GM19463 (cell line): ENCODE measurements at regions not wholly inside any gene's neighbourhood (a gene's known extent, or its start where the extent isn't known, plus 50 kb on each side); places are given as distances from the start of the nearest gene placed in this dataset.

Source experiments
- ATAC-seq: cut with Tn5 transposase; IDR thresholded peaks from one replicate; pipeline ENCODE4 v1.9.1; 2021; ENCODE audit warnings: mild to moderate bottlenecking, moderate library complexity; ENCODE audit not compliant: unreplicated experiment

DNA sequence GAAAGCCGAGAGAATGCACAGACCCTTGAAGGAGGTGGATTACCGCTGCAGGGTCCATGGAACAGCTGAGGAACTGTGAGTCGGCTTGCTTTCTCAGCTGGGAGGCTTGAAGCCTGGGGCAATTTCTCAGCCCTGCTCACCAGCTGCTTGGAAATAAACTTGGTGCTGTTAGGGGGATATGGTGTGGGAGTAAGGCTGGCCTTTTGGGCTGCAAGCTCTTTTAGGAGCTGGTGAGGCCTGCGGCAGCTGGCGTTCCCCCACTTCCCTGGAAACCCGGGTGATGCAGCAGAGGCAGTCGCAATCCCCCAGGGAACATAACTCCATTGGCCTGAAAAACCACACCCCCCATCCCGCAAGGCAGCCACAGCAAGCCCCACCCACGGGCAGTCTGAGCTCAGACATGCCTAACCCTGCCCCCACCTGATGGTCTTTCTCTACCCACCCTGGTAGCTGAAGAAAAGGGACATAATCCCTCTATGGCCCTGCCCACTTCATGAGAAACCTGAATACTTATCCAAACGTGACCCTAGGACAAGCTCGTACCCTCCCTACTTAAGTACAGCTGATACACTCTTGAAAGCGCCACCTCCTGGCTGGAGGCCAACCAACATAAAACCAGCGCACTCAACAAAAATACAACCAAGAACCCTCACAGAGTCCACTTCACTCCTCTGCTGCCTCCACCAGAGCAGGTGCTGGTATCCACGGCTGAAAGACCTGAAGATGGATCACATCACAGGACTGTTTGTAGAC, 1995.8 kb downstream of the NCAM2 start:
- no peak for ATAC-seq

DNA sequence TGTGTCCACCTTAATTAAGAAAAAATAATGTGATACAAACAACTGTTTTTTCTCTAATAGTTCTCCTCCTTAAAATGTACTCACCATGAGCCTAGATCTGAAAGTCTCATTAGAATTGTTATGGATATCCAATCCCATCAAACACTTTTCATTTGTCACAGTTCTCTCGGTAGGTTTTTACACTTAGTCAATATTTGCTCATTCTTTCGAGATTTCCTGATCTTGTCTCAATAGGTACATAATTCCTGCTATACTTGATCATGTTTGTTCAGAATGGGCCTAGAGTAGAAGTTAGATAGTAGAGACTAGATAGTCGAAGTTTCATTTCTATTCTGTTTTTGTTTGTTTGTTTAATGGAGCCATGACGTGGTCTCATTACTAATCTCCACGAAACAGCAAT, 2005.7 kb downstream of the NCAM2 start:
- ATAC-seq: no peak

DNA sequence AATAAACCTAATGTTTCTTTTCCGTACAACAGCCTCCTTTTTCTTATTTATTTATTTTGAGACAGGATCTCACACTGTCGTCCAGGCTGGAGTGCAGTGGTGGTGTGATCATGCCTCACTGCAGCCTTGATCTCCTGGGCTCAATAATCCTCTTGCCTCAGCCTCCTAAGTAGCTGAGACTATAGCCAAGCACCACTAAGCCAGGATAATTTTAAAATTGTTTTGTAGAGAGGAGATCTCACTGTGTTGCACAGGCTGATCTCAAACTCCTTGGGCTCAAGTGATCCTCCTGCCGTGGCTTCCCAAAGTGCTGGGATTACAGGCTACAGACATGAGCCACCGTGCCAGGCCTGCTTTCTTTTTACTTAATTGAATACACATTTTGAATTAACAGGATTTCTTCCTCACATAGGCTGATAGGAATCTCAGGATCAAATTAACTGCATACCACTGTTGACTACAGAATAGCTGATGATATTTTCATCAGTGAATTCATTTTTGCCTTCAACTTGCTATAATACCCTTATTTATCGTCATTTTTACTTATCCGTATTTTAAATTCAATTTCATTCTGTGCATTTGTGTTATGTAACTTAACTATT, 2010.5 kb downstream of the NCAM2 start:
- no peak for ATAC-seq

DNA sequence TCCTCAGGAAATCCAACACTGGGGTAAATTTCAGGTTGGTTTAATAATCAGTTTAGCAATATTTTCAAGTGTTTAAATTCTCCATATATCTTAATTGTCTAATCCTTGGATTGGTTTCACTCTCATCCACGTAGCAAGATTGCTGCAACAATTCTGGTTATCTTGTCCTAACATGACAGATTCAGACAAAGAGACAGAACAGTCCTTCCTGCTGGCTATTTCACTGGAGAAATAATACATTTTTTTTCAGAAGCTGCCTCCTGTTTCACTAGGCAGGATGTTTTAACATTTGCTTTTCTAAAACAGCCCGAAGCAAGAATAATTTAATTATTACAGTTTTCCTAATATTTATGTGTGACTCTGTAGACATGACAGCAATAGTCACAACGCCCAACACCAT, 2011.2 kb downstream of the NCAM2 start:
- no peak for ATAC-seq

DNA sequence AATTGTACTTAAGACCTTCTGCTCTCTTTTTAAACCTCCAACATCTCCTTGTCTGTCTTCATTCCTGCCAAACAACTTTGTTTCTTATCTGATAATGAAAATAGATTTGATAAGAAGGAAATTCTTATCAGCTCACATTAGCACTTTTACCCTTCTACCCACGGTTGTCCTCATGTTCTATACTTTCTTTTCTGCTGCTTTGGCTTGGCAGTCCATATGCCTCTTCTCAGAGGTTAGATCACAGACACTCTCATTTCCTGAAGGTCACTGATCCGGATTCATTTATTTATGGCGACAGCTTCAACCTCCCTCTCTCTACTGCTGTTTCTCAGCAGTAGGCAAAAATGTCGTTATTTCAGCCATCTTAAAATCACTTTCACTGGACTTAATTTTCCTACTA, 2015.8 kb downstream of the NCAM2 start:
- ATAC-seq: no peak

DNA sequence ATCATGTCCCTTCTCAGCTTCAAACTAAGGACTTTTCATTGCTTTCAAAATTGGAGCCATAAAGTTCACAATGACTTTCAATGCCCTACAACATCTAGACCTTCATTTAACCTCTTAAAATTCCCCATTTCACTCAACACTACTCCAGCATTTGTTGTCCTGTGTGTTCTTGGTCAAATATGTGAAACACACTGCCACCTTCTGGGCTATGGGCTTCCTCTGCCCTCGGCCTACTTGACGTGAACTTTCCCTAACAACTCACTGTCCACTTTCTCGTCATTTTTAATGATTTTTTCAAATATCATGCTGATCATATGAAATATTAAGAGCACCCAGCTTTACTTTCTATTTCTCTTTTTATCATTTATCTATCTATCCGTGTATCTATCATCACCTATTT, 2018.4 kb downstream of the NCAM2 start:
- no peak for ATAC-seq

DNA sequence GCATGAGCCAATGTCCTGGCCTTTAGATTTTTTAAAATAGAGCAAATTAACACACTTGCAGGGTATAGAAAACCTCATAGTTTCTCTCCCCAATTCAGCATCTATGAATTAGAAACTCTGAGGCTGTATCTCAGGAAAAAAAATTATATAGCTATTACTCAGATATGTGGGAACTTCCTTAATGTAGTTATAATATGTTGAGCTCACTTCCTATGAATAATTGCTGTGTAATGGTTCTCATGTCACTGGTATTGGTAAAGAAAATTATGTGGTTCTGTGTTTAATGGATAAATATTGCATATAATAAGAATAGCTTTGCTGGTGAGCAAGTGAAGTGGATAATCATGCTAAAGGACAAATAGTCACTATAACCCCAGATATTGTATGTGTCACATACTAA, 2019.8 kb downstream of the NCAM2 start:
- ATAC-seq: no peak

DNA sequence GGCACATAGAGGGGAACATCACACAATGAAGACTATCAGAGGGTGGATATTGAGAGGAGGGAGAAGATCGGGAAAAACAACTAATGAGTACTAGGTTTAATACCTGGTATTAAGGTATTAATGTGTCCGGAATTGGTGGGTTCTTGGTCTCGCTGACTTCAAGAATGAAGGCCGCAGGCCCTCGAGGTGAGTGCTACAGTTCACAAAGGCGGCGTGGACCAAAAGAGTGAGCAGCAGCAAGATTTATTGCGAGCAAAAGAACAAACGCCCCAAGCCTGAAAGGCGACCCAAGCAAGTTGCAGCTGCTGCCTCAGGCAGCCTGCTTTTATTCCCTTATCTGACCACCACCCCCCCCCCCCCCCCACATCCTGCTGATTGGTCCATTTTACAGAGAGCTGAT, 2022.8 kb downstream of the NCAM2 start:
- ATAC-seq: no peak

DNA sequence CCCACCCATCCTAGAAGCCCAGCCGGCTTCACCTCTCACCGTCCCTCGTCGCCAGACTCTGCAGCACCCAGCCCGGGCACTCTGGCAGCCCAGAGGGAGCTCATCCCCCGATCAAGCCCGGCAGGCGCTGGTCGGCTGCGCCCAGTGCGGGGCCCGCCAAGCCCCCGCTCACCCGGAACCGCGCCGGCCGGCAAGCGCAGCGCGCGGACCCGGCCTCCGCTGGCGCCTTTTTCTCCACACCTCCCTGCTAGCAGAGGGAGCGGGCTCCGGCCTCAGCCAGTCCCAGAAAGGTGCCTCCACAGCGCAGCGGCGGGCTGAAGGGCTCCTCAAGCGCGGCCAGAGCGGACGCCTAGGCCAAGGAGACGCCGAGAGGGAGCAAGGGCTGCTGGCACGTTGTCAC, 2023.3 kb downstream of the NCAM2 start:
- ATAC-seq: no peak

DNA sequence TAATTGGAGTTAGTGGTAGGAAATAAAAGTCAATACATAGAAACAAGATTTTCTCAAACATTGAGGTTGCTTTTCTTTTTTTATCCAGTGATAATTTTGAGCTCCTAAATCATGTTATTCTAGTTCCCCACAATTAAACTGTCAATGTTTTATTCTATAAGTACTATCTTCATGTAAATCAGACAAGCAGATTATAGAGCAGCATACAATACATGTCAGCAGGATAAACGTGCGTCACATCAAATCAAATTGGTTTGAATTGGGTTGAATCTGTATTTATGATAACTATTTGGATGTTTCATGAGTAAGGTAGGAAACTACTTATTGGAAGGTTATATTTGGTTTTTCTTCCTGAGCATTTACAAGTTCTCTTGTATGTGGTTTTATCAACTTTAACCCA, 2028.7 kb downstream of the NCAM2 start:
- ATAC-seq: no peak

DNA sequence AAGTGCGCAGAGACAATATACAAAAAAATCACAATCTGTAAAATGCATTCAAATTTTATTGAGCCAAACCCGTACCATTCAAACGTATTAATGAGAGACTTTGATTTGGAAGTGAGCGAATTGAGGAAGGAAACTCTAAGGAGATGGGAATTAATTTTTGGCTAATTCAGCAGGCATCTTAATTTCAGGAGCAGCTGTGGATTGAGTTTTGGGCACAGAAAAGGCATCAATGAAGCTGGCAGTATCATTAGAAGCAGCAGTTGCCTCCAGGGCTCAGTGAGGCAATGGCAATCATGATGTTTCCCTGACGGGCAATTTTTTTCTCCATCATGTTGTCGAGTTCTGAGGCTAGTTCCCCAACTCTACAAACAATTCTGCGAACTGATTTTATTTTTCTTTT, 2041.6 kb downstream of the NCAM2 start:
- no peak for ATAC-seq

DNA sequence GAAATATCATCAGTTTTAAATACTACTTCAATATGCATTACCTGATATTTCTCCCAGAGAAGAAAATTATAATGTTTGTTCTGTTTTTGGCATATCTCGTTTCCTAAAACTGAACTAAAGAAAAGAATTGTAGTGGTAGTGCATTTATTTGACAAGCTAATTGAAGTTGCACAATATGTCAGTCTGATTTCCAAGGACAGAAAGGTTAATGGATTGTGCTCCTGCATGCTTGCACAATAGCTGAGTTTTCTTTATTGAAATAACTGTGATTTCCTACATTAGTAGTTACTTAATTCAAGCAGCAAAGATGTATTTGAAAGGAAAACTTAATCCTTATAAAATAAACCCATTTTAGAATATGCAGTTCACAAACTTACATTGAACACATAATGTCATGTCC, 2047.7 kb downstream of the NCAM2 start:
- no peak for ATAC-seq

DNA sequence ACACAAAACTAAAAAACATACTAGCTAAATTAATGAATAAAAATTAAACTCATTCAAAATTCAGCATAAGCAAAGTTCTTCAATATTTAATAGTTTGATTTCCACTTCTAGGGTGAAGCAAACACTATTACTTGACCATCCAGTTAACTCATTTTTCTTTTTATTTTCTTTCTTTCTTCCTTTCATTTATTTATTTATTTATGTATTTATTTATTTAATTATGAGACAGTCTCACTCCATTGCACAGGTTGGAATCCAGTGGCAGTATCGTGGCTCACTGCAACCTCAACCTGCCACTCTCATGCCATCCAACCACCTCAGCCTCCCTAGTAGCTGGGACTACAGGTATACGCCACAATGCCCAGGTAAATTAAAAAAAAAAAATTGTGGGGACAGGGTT, 2069.5 kb downstream of the NCAM2 start:
- no peak for ATAC-seq

DNA sequence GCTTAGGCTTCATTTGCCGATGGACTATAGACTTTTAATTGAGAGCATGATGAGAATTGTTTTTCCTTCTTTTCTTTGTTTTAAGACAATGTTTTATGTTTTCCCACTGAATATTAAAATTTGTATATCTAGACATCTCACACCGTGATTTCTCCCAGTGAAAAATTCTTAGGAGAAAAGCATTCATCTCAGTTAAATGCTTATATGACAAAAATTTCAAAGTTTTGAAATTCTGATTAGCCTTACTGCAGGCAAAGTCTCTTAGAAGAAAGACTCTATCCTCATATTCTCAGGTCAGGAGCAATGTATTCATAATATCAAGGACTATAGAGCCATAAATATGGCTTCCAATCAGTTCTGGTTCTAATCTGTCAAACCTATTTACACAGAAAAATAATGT, 2085.0 kb downstream of the NCAM2 start:
- no peak for ATAC-seq

DNA sequence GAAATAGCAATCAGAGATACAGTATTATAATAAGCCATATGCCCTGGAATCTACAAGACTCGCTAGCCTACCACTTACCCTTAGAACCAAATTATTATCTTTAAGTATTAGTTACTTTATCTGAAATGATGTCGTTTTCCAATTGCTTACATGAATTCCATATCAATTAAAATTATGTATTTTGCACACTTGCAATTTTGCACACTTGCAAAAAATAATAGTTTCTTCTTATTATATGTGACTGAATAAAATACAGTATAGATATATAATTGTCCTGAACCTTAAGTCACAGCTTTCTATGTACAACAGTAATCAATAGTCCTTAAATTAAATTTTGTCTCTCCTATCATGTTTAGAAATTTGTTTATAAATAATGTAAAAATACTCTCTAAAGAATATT, 2095.1 kb downstream of the NCAM2 start:
- no peak for ATAC-seq

DNA sequence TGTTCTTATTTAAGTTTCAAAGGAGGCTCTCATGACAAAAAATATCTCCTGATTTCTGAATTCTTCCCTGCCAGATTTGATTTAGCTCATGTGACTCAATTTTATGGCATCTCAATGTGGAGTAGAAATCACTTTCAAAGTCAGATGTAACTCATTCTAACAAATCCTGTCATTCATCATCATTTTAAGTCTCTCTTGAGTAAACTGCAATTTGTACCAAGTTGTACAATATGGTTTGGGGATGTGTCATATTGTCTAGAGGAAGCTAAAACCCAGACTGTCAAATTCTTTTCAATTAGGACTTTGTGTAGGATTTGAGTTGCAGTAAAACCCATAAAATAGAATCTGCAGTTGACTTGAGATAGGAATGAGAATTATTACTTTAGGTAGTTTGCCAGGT, 2101.0 kb downstream of the NCAM2 start:
- ATAC-seq: no peak

DNA sequence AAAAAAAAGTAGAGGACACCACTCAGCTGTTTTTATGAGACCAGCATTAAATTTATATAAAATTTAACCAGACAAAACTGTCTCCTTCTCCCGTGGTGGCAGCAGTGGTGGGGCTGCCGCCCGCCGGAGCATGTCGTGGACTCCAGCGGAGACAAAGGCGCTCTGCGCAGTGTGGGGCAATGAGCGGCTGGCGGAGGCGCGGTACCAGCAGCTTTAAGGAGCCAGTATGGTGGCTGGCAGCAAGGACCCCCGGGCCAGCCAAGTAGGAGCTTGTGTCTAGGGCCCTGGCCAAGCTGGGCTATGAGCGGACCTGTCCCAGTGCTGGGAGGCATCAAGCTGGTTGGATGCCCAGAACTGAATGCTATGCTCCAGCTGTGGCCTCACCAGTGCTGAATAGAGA, 2102.9 kb downstream of the NCAM2 start:
- no peak for ATAC-seq

DNA sequence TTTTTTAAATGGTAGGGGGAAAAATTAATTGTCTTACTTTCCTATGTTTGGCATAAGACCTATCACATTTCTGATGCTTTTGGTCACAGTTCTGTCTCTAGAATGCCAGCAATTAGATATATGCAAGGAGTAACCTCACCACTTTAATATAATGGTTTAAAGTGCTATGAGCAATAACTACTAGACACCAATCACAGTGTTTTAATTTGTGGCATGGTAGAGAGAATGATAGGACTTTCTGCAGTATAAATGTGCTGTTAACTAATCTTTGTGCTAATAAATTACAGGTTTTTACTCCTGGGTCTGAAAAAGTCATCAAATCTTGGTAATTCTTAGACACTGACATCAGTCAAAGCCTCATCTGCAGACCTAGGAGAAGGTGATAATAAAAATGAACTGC, 2110.3 kb downstream of the NCAM2 start:
- no peak for ATAC-seq

DNA sequence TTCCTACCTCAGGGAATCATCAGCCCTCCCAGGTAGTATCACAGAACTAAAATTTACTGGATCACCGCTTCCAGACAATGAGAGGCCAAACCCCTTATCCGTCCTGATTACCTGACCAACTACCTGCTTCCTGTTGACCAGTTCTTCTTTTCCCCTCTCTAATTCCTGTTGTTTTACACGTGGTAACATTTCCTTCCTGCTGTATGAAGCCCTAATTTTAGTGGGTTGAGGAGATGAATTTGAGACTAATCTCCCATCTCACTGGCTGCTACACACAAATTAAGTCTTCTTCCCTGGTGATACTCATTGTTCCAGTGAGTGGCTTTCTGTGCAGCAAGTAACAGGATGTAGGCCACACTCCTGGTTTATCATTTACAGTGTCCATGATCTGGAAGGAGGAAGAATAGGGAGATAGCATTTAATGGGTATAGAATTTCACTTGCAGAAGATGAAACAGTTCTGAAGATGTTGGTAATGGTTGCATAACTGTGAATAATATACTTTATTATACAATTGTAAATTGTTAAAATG, 2112.9 kb downstream of the NCAM2 start:
- no peak for ATAC-seq

DNA sequence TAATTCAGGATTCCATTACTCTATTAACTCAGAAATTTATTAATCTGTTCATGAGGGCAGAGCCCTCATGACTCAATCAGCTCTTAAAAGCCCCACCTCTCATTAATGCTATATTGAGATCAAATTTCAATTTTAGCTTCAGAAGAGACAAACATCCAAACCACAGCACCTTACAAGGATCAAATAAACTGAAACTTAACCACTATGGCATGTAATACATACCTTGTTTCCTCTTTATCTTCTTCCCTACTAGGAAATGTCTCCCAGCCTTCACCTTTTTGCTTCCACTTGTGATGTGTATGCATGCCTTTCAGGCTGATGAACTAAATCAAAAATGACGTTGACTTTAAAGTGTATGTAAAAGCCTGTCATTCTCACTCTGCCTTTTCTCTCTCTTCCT, 2121.3 kb downstream of the NCAM2 start:
- ATAC-seq: no peak

DNA sequence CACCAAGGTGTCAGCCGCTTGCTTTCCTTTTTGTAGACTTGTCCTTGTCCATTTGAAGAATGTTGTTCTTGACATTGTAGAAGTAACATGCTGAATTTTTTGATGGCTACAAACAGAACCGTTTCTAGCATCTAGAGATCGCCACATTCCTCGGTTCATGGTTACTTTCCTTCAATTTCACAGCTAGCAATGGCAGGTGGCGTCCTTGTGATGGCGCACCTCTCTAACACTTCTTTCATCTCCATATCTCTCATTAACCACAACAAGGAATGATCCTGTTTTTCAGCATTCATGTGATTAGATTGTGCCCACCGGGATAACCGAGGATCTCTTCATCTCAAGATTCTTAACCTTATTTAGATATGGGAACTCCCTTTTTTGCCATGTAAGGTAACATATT, 2129.8 kb downstream of the NCAM2 start:
- no peak for ATAC-seq

DNA sequence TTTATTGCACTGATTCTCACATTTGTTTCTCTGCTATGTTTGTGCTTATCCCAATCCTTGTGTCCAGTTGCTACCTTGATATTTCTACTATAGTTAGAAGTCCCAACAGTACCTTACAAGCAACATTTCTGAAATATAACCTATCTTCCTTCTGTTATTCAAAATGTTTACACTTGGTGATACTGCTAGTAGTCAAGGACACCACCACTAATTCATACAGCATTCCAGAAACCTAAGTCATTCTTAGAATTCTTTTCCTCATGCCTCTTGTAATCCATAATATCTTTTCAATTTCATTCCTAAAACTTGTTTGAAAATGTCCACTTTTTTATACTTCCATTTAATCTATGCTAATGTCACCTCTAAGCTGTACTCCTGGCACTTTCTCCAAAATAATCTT, 2132.1 kb downstream of the NCAM2 start:
- no peak for ATAC-seq

DNA sequence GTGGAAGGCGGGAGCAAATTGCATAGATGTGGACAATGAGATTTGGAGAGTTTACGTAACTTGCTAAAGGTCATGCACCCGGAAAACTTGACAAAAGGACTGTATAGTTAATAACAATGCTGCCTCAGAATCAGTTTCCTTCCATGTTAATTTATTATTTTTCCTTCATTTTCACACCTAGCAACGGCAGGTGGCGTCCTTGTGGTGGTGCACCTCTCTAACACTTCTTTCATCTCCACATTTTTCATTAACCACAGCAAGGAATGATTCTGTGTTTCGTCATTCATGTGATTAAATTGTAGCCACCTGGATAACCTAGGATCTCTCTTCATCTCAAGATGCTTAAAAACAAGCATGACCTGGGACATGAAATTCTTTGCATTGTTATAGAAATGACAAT, 2133.0 kb downstream of the NCAM2 start:
- no peak for ATAC-seq
